Activated CD8-positive, alpha-beta memory T cell treated with anti-CD3 and anti-CD28 coated beads, Interleukin-2, amount 10 ng/mL, durations not matched to agents 7 days and 5 days (primary cell): ENCODE measurements at regions not wholly inside any gene's neighbourhood (a gene's known extent, or its start where the extent isn't known, plus 50 kb on each side); places are given as distances from the start of the nearest gene placed in this dataset.
"Not testable (repeated sequence)": the region's sequence is repeated elsewhere in the genome, so short reads cannot be mapped to it uniquely, and the experiment has no call there.

Source experiments
- ATAC-seq: fragments of 150-1000 bp; cut with Tn5 transposase; one replicate; pipeline ENCODE4 v1.10.0; 2021; ENCODE audit warnings: moderate library complexity
- CTCF ChIA-PET: fragments of 350-600 bp; sonication (Branson Sonifier 250); formaldehyde crosslinking; loops from one replicate; lab custom pipeline; 2021; ENCODE audit warnings: antibody characterized with exemption; lab: Charles Lee
- DNase-seq: peaks from one replicate; pipeline ENCODE4 v3.0.0-alpha.2; 2020
- H3K27ac Mint-ChIP-seq: one replicate; pipeline ENCODE4 v1.8.0; 2021; ENCODE audit warnings: mild to moderate bottlenecking, mixed read lengths
- H3K27me3 Mint-ChIP-seq: one replicate; pipeline ENCODE4 v1.8.0; 2021; ENCODE audit warnings: mixed read lengths
- H3K36me3 Mint-ChIP-seq: one replicate; pipeline ENCODE4 v1.8.0; 2021; ENCODE audit warnings: mild to moderate bottlenecking, mixed read lengths
- H3K4me1 Mint-ChIP-seq: one replicate; pipeline ENCODE4 v1.8.0; 2021; ENCODE audit warnings: mixed read lengths
- H3K4me3 Mint-ChIP-seq: one replicate; pipeline ENCODE4 v1.8.0; 2021; ENCODE audit warnings: mild to moderate bottlenecking, moderate library complexity, mixed read lengths
- H3K9me3 Mint-ChIP-seq: one replicate; pipeline ENCODE4 v1.8.0; 2022; ENCODE audit warnings: low read depth, mixed read lengths

- no peak overlapping the region for H3K4me3 Mint-ChIP-seq
- no peaks in the 10 kb centered on the region for H3K4me1 Mint-ChIP-seq
- H3K36me3 Mint-ChIP-seq, result no peaks in the 10 kb centered on the region
- DNase-seq, result no peak
- CTCF ChIA-PET, result no interaction called here
- H3K27me3 Mint-ChIP-seq, result peaks cover 3% of the 10 kb centered on the region
- H3K27ac Mint-ChIP-seq, result no peak overlapping the region
- H3K9me3 Mint-ChIP-seq, result no peaks in the 10 kb centered on the region
- no peak for ATAC-seq
Measured at GRCh38 chr2:36170805-36171204, 184.8 kb upstream of the CRIM1 start.

- DNase-seq (no peak), ATAC-seq (no peak)
- no peaks in the 10 kb centered on the region for H3K4me1 Mint-ChIP-seq
- H3K27me3 Mint-ChIP-seq, result peaks cover 4% of the 10 kb centered on the region
- no peaks in the 10 kb centered on the region for H3K36me3 Mint-ChIP-seq
- CTCF ChIA-PET, result no interaction called here
- no peaks in the 10 kb centered on the region for H3K9me3 Mint-ChIP-seq
- no peak overlapping the region for H3K4me3 Mint-ChIP-seq
- no peak overlapping the region for H3K27ac Mint-ChIP-seq
Measured at GRCh38 chr2:36169843-36170242, 185.7 kb upstream of the CRIM1 start.

GRCh38 chr2:36168115-36168514 lies 187.5 kb upstream of the CRIM1 start:
- H3K9me3 Mint-ChIP-seq, result no peaks in the 10 kb centered on the region
- CTCF ChIA-PET, result no interaction called here
- peaks cover 6% of the 10 kb centered on the region for H3K4me1 Mint-ChIP-seq
- H3K27me3 Mint-ChIP-seq, result peaks cover 4% of the 10 kb centered on the region
- no peak overlapping the region for H3K27ac Mint-ChIP-seq
- ATAC-seq, result no peak
- no peak overlapping the region for H3K4me3 Mint-ChIP-seq
- no peak for DNase-seq
- H3K36me3 Mint-ChIP-seq, result no peaks in the 10 kb centered on the region

- CTCF ChIA-PET, result interaction anchor here (0.8 kb wide), 1 partner anchor 36 kb away, joined by 5 read pairs; no protein-coding TSS in a partner anchor
- DNase-seq, result no peak
- no peak overlapping the region for H3K4me3 Mint-ChIP-seq
- H3K4me1 Mint-ChIP-seq, result peaks cover 6% of the 10 kb centered on the region
- no peaks in the 10 kb centered on the region for H3K36me3 Mint-ChIP-seq
- no peak overlapping the region for H3K27ac Mint-ChIP-seq
- ATAC-seq, result no peak
- H3K27me3 Mint-ChIP-seq, result peaks cover 11% of the 10 kb centered on the region
- no peaks in the 10 kb centered on the region for H3K9me3 Mint-ChIP-seq
Measured at GRCh38 chr2:36165132-36165531, 190.4 kb upstream of the CRIM1 start.

GRCh38 chr2:36163520-36164254 lies 191.9 kb upstream of the CRIM1 start:
- H3K36me3 Mint-ChIP-seq, result no peaks in the 10 kb centered on the region
- CTCF ChIA-PET, result no interaction called here

GRCh38 chr2:36157093-36157492 lies 198.5 kb upstream of the CRIM1 start:
- H3K9me3 Mint-ChIP-seq, H3K4me1 Mint-ChIP-seq, DNase-seq, H3K4me3 Mint-ChIP-seq, ATAC-seq, H3K27ac Mint-ChIP-seq, H3K36me3 Mint-ChIP-seq, CTCF ChIA-PET: not testable (repeated sequence)
- peaks cover 19% of the 10 kb centered on the region for H3K27me3 Mint-ChIP-seq

More at GRCh38 chr2:36163520-36164254, 191.9 kb upstream of the CRIM1 start:
- Mint-ChIP-seq H3K27ac (no peak overlapping the region), H3K4me3 (no peak overlapping the region), H3K9me3 (no peaks in the 10 kb centered on the region), H3K4me1 (peaks cover 6% of the 10 kb centered on the region), H3K27me3 (peaks cover 20% of the 10 kb centered on the region)
- no peak for ATAC-seq
- no peak for DNase-seq

GRCh38 chr2:36147670-36148390 lies 207.7 kb upstream of the CRIM1 start:
- Mint-ChIP-seq H3K27me3 (peaks cover 15% of the 10 kb centered on the region), H3K4me3 (peak overlapping the region; percentile 42), H3K36me3 (peaks cover 7% of the 10 kb centered on the region), H3K4me1 (peaks cover 33% of the 10 kb centered on the region), H3K9me3 (peaks cover 3% of the 10 kb centered on the region), H3K27ac (peak overlapping the region; percentile 85)
- CTCF ChIA-PET, result interaction anchor here (0.7 to 1.9 kb wide), 4 partner anchors 10 to 188 kb away, joined by 3 to 12 read pairs (median 4); no protein-coding TSS in a partner anchor
- ATAC-seq (peak; percentile 88), DNase-seq (no peak)

GRCh38 chr2:36146765-36147164 lies 208.8 kb upstream of the CRIM1 start:
- H3K27ac Mint-ChIP-seq, result peak overlapping the region; percentile 85
- peak overlapping the region; percentile 42 for H3K4me3 Mint-ChIP-seq
- H3K27me3 Mint-ChIP-seq, result peaks cover 19% of the 10 kb centered on the region
- DNase-seq, result no peak
- CTCF ChIA-PET, result interaction anchor here (1.0 to 1.9 kb wide), 3 partner anchors 9 to 206 kb away, joined by 4 to 12 read pairs (median 4); no protein-coding TSS in a partner anchor
- peak; percentile 67 for ATAC-seq
- H3K4me1 Mint-ChIP-seq, result peaks cover 33% of the 10 kb centered on the region
- H3K36me3 Mint-ChIP-seq, result peaks cover 9% of the 10 kb centered on the region
- H3K9me3 Mint-ChIP-seq, result peaks cover 3% of the 10 kb centered on the region

- DNase-seq, result no peak
- Mint-ChIP-seq H3K27me3 (peaks cover 23% of the 10 kb centered on the region), H3K9me3 (no peaks in the 10 kb centered on the region), H3K36me3 (peaks cover 7% of the 10 kb centered on the region), H3K27ac (no peak overlapping the region), H3K4me3 (no peak overlapping the region), H3K4me1 (peaks cover 22% of the 10 kb centered on the region)
- no peak for ATAC-seq
- CTCF ChIA-PET, result no interaction called here
Measured at GRCh38 chr2:36140391-36140790, 215.2 kb upstream of the CRIM1 start.

- H3K9me3 Mint-ChIP-seq, result no peaks in the 10 kb centered on the region
- H3K36me3 Mint-ChIP-seq, result peaks cover 7% of the 10 kb centered on the region
- DNase-seq, result peak; percentile 50
- H3K27me3 Mint-ChIP-seq, result peaks cover 17% of the 10 kb centered on the region
- CTCF ChIA-PET, result interaction anchor here (0.6 to 1.3 kb wide), 4 partner anchors 9 to 151 kb away, joined by 3 to 5 read pairs (median 4); no protein-coding TSS in a partner anchor
- peaks cover 20% of the 10 kb centered on the region for H3K4me1 Mint-ChIP-seq
- H3K27ac Mint-ChIP-seq, result peak overlapping the region; percentile 10
- H3K4me3 Mint-ChIP-seq, result no peak overlapping the region
- peak; percentile 55 for ATAC-seq
Measured at GRCh38 chr2:36137612-36138011, 218.0 kb upstream of the CRIM1 start.

GRCh38 chr2:36134281-36134680 lies 221.3 kb upstream of the CRIM1 start:
- CTCF ChIA-PET, result no interaction called here
- DNase-seq (no peak), ATAC-seq (no peak)
- H3K27me3 Mint-ChIP-seq, result peaks cover 18% of the 10 kb centered on the region
- H3K27ac Mint-ChIP-seq, result no peak overlapping the region
- peaks cover 3% of the 10 kb centered on the region for H3K36me3 Mint-ChIP-seq
- H3K9me3 Mint-ChIP-seq, result no peaks in the 10 kb centered on the region
- peaks cover 20% of the 10 kb centered on the region for H3K4me1 Mint-ChIP-seq
- no peak overlapping the region for H3K4me3 Mint-ChIP-seq

- H3K4me1 Mint-ChIP-seq, result peaks cover 10% of the 10 kb centered on the region
- no peak for DNase-seq
- no peak overlapping the region for H3K27ac Mint-ChIP-seq
- H3K27me3 Mint-ChIP-seq, result peaks cover 31% of the 10 kb centered on the region
- no peaks in the 10 kb centered on the region for H3K9me3 Mint-ChIP-seq
- no peak overlapping the region for H3K4me3 Mint-ChIP-seq
- CTCF ChIA-PET, result no interaction called here
- no peak for ATAC-seq
- H3K36me3 Mint-ChIP-seq, result no peaks in the 10 kb centered on the region
Measured at GRCh38 chr2:36128359-36128758, 227.2 kb upstream of the CRIM1 start.

- no peaks in the 10 kb centered on the region for H3K36me3 Mint-ChIP-seq
- H3K27ac Mint-ChIP-seq, result no peak overlapping the region
- peaks cover 34% of the 10 kb centered on the region for H3K27me3 Mint-ChIP-seq
- H3K9me3 Mint-ChIP-seq, result peaks cover 3% of the 10 kb centered on the region
- H3K4me1 Mint-ChIP-seq, result peaks cover 10% of the 10 kb centered on the region
- CTCF ChIA-PET, result no interaction called here
- H3K4me3 Mint-ChIP-seq, result no peak overlapping the region
- ATAC-seq, result no peak
- no peak for DNase-seq
Measured at GRCh38 chr2:36125702-36126101, 229.9 kb upstream of the CRIM1 start.
